ENCODE measurements at regions not wholly inside any gene's neighbourhood (a gene's known extent, or its start where the extent isn't known, plus 50 kb on each side); places are given as distances from the start of the nearest gene placed in this dataset.

GRCh38 chr3:146831659-146832058 is 226.5 kb upstream of the PLSCR5 start:
- H3K4me3 ChIP-seq (ENCODE audit: low read depth, low read length): no peak overlapping the region
- CTCF ChIA-PET: no interaction called here
- no peak for DNase-seq (ENCODE audit: low read depth, low spot score)
- TF ChIP-seq, protein P1, sequence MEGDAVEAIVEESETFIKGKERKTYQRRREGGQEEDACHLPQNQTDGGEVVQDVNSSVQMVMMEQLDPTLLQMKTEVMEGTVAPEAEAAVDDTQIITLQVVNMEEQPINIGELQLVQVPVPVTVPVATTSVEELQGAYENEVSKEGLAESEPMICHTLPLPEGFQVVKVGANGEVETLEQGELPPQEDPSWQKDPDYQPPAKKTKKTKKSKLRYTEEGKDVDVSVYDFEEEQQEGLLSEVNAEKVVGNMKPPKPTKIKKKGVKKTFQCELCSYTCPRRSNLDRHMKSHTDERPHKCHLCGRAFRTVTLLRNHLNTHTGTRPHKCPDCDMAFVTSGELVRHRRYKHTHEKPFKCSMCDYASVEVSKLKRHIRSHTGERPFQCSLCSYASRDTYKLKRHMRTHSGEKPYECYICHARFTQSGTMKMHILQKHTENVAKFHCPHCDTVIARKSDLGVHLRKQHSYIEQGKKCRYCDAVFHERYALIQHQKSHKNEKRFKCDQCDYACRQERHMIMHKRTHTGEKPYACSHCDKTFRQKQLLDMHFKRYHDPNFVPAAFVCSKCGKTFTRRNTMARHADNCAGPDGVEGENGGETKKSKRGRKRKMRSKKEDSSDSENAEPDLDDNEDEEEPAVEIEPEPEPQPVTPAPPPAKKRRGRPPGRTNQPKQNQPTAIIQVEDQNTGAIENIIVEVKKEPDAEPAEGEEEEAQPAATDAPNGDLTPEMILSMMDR (IDR thresholded peaks at IDR 0.05; ENCODE audit: insufficient read depth, low read length, missing control alignments): no peak
- POLR2A ChIA-PET: no interaction called here

- TF ChIP-seq, protein P1 (IDR thresholded peaks at IDR 0.05; ENCODE audit: insufficient read depth, low read length, missing control alignments): no peak
- no peak overlapping the region for H3K4me3 ChIP-seq (ENCODE audit: low read depth, low read length)
- POLR2A ChIA-PET: no interaction called here
- DNase-seq (ENCODE audit: low read depth, low spot score): no peak
- CTCF ChIA-PET: no interaction called here
Measured at GRCh38 chr3:146830231-146830630, 225.1 kb upstream of the PLSCR5 start.

GRCh38 chr3:146827836-146828235 is 222.7 kb upstream of the PLSCR5 start:
- no peak for DNase-seq (ENCODE audit: low read depth, low spot score)
- H3K4me3 ChIP-seq (ENCODE audit: low read depth, low read length): no peak overlapping the region
- CTCF ChIA-PET: interaction anchor here (2.4 kb wide), 1 partner anchor 10 kb away, joined by 6 read pairs; no protein-coding TSS in a partner anchor
- POLR2A ChIA-PET: no interaction called here
- TF ChIP-seq, protein P1 (IDR thresholded peaks at IDR 0.05; ENCODE audit: insufficient read depth, low read length, missing control alignments): no peak

GRCh38 chr3:146823622-146824021 is 218.5 kb upstream of the PLSCR5 start:
- TF ChIP-seq, protein P1 (IDR thresholded peaks at IDR 0.05; ENCODE audit: insufficient read depth, low read length, missing control alignments): no peak
- CTCF ChIA-PET: interaction anchor here (1.2 kb wide), 1 partner anchor 185 kb away, joined by 3 read pairs; no protein-coding TSS in a partner anchor
- no peak overlapping the region for H3K4me3 ChIP-seq (ENCODE audit: low read depth, low read length)
- POLR2A ChIA-PET: no interaction called here
- no peak for DNase-seq (ENCODE audit: low read depth, low spot score)

DNA sequence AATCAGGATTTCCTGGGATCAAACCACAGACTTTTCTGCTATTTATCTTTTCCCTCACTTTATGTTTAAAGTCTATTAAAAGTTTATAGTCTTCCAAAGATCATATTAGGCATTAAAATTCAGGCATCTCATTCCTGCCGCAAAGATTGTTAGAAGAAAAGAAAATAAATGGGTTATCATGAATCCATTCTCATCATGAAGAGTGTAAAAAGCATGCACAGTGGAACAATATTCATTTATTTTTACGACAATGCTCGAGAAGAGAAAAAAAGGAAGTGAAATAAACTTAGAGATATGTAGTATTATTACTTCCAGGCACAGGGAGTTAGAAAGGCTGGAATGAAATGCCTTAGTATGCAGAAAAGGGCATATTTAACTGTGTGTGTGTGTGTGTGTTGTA is 213.7 kb upstream of the PLSCR5 start:
- no peak overlapping the region for H3K4me3 ChIP-seq (ENCODE audit: low read depth, low read length)
- CTCF ChIA-PET: interaction anchor here (1.1 kb wide), 2 partner anchors 72 to 294 kb away, joined by 3 to 4 read pairs; no protein-coding TSS in a partner anchor
- TF ChIP-seq, protein P1 (IDR thresholded peaks at IDR 0.05; ENCODE audit: insufficient read depth, low read length, missing control alignments): no peak
- DNase-seq (ENCODE audit: low read depth, low spot score): no peak
- POLR2A ChIA-PET: no interaction called here

GRCh38 chr3:146818301-146818700 is 213.2 kb upstream of the PLSCR5 start:
- TF ChIP-seq, protein P1 (IDR thresholded peaks at IDR 0.05; ENCODE audit: insufficient read depth, low read length, missing control alignments): no peak
- no peak overlapping the region for H3K4me3 ChIP-seq (ENCODE audit: low read depth, low read length)
- DNase-seq (ENCODE audit: low read depth, low spot score): no peak
- CTCF ChIA-PET: interaction anchor here (0.8 to 2.9 kb wide), 11 partner anchors 9 to 1259 kb away, joined by 3 to 27 read pairs (median 6); no protein-coding TSS in a partner anchor
- POLR2A ChIA-PET: interaction anchor here (0.6 kb wide), 1 partner anchor 592 kb away, joined by 3 read pairs; no protein-coding TSS in a partner anchor

Measured in AG04449 (cell line).